ENCODE measurements at regions not wholly inside any gene's neighbourhood (a gene's known extent, or its start where the extent isn't known, plus 50 kb on each side); places are given as distances from the start of the nearest gene placed in this dataset.

GRCh38 chr4:177923888-177924287 lies 481.7 kb upstream of the AGA start:
- intact Hi-C loops (cut with DNase I; ENCODE audit: low total_unique reads): no loop called here
- Histone ChIP-seq H3K9me3 (peaks cover 0 to 40% (median 18%) of the 10 kb centered on the region in 8 donors), H3K27ac (no peak overlapping the region), H3K27me3 (replicated peaks in 1 of 7) (no peaks in the 10 kb centered on the region), H3K4me3 (no peak overlapping the region), H3K36me3 (no peaks in the 10 kb centered on the region), H3K4me1 (no peaks in the 10 kb centered on the region)
- TF ChIP-seq POLR2AphosphoS5 (IDR thresholded peaks at IDR 0.05): no peak
- no peak for TF ChIP-seq CTCF (IDR thresholded peaks at IDR 0.05 in 8 of 11, conservative IDR thresholded peaks at IDR 0.05 in 3 of 11)
- TF ChIP-seq POLR2A (IDR thresholded peaks at IDR 0.05): no peak
- no peak for DNase-seq

GRCh38 chr4:177937041-177937440 lies 494.8 kb upstream of the AGA start:
- TF ChIP-seq CTCF (IDR thresholded peaks at IDR 0.05 in 8 of 11, conservative IDR thresholded peaks at IDR 0.05 in 3 of 11): no peak
- no peak for TF ChIP-seq POLR2A (IDR thresholded peaks at IDR 0.05)
- H3K9me3 ChIP-seq: peaks cover 0 to 8% (median 5%) of the 10 kb centered on the region in 8 donors
- no peaks in the 10 kb centered on the region for H3K4me1 ChIP-seq
- H3K4me3 ChIP-seq: no peak overlapping the region
- H3K27me3 ChIP-seq (replicated peaks in 1 of 7): no peaks in the 10 kb centered on the region
- H3K36me3 ChIP-seq: no peaks in the 10 kb centered on the region
- intact Hi-C loops (cut with DNase I; ENCODE audit: low total_unique reads): no loop called here
- H3K27ac ChIP-seq: no peak overlapping the region
- DNase-seq: no peak
- 66 to 78% (median 75%) methylated on average over 5 of the region's 5 CpGs for WGBS, 5 donors

- Histone ChIP-seq H3K9me3 (peaks cover 0 to 8% (median 6%) of the 10 kb centered on the region in 8 donors), H3K4me1 (no peaks in the 10 kb centered on the region), H3K27ac (no peak overlapping the region), H3K4me3 (no peak overlapping the region), H3K36me3 (no peaks in the 10 kb centered on the region), H3K27me3 (replicated peaks in 1 of 7) (no peaks in the 10 kb centered on the region)
- DNase-seq: no peak
- WGBS, 5 donors: 73 to 89% (median 81%) methylated on average over 3 of the region's 3 CpGs
- TF ChIP-seq POLR2AphosphoS5 (IDR thresholded peaks at IDR 0.05) (no peak), POLR2A (IDR thresholded peaks at IDR 0.05) (no peak), CTCF (IDR thresholded peaks at IDR 0.05 in 8 of 11, conservative IDR thresholded peaks at IDR 0.05 in 3 of 11) (no peak)
- intact Hi-C loops (cut with DNase I; ENCODE audit: low total_unique reads): no loop called here
Measured at GRCh38 chr4:177938226-177938625, 496.0 kb upstream of the AGA start.

GRCh38 chr4:177945268-177945667 lies 503.0 kb upstream of the AGA start:
- no peak overlapping the region for H3K4me3 ChIP-seq
- H3K27ac ChIP-seq: no peak overlapping the region
- H3K4me1 ChIP-seq: no peaks in the 10 kb centered on the region
- no peaks in the 10 kb centered on the region for H3K36me3 ChIP-seq
- no peak for DNase-seq
- WGBS, 5 donors: 50 to 77% (median 55%) methylated on average over 2 of the region's 2 CpGs
- TF ChIP-seq POLR2A (IDR thresholded peaks at IDR 0.05) (no peak), CTCF (IDR thresholded peaks at IDR 0.05 in 8 of 11, conservative IDR thresholded peaks at IDR 0.05 in 3 of 11) (no peak), POLR2AphosphoS5 (IDR thresholded peaks at IDR 0.05) (no peak)
- peaks cover 0 to 6% (median 0%) of the 10 kb centered on the region in 8 donors for H3K9me3 ChIP-seq
- H3K27me3 ChIP-seq (replicated peaks in 1 of 7): no peaks in the 10 kb centered on the region
- intact Hi-C loops (cut with DNase I; ENCODE audit: low total_unique reads): no loop called here
